GM23338 (cell line): ENCODE measurements at regions not wholly inside any gene's neighbourhood (a gene's known extent, or its start where the extent isn't known, plus 50 kb on each side); places are given as distances from the start of the nearest gene placed in this dataset.

Experiments used
- ATAC-seq: fragments of 200-7000 bp; cut with Tn5 transposase; 3 replicates; pipeline ENCODE4 v1.9.1; 2020
- DNase-seq: peaks from one replicate; pipeline ENCODE4 v3.0.0-alpha.2; 2015; ENCODE audit warnings: low spot score
- H2AFZ ChIP-seq: fragments of 200-600 bp; sonication (generic); 2 replicates; pipeline ENCODE4 v1.8.0; 2016; ENCODE audit warnings: antibody characterized with exemption, mild to moderate bottlenecking, moderate library complexity
- H3F3A ChIP-seq: fragments of 200-600 bp; sonication (generic); replicated peaks from 2 replicates; pipeline ENCODE4 v1.8.0; 2017; ENCODE audit warnings: antibody characterized with exemption, mixed run types, low read depth
- H3K27ac ChIP-seq: fragments of 200-600 bp; sonication (generic); 2 replicates; pipeline ENCODE4 v1.6.1; 2016; ENCODE audit warnings: low read depth
- H3K27me3 ChIP-seq: fragments of 200-600 bp; sonication (generic); 2 replicates; pipeline ENCODE4 v1.8.0; 2016; ENCODE audit warnings: mild to moderate bottlenecking, mixed run types, moderate library complexity; ENCODE audit not compliant: insufficient read depth
- H3K36me3 ChIP-seq: fragments of 200-600 bp; sonication (generic); 2 replicates; pipeline ENCODE4 v1.8.0; 2016; ENCODE audit warnings: mild to moderate bottlenecking; ENCODE audit not compliant: insufficient read depth
- H3K4me1 ChIP-seq: fragments of 200-600 bp; sonication (generic); 2 replicates; pipeline ENCODE4 v1.8.0; 2016; ENCODE audit warnings: mild to moderate bottlenecking, moderate library complexity; ENCODE audit not compliant: insufficient read depth
- H3K4me2 ChIP-seq: fragments of 200-600 bp; sonication (generic); 2 replicates; pipeline ENCODE4 v1.7.1; 2017; ENCODE audit warnings: mixed run types
- H3K4me3 ChIP-seq: fragments of 200-600 bp; sonication (generic); 2 replicates; pipeline ENCODE4 v1.6.1; 2016; ENCODE audit warnings: mixed run types
- H3K79me2 ChIP-seq: fragments of 200-600 bp; sonication (generic); replicated peaks from 2 replicates; pipeline ENCODE4 v1.8.0; 2017; ENCODE audit warnings: mild to moderate bottlenecking; ENCODE audit not compliant: insufficient read depth
- H3K9me2 ChIP-seq: fragments of 200-600 bp; sonication (generic); 2 replicates; pipeline ENCODE4 v1.8.0; 2017; ENCODE audit not compliant: insufficient read depth
- H4K20me1 ChIP-seq: fragments of 200-600 bp; sonication (generic); replicated peaks from 2 replicates; pipeline ENCODE4 v1.8.0; 2017; ENCODE audit warnings: mild to moderate bottlenecking; ENCODE audit not compliant: insufficient read depth
- H3K27ac Mint-ChIP-seq: 2 replicates; pipeline ENCODE4 v1.8.0; 2020; ENCODE audit warnings: inconsistent platforms, mild to moderate bottlenecking, moderate library complexity, mixed read lengths
- H3K27me3 Mint-ChIP-seq: 3 replicates; pipeline ENCODE4 v1.8.0; 2022; ENCODE audit warnings: low read depth, mild to moderate bottlenecking, moderate library complexity, mixed read lengths, inconsistent platforms; ENCODE audit not compliant: insufficient read depth, poor library complexity
- H3K36me3 Mint-ChIP-seq: 3 replicates; pipeline ENCODE4 v1.8.0; 2021; ENCODE audit warnings: low read depth, mild to moderate bottlenecking, inconsistent platforms, moderate library complexity, mixed read lengths
- H3K4me1 Mint-ChIP-seq: 3 replicates; pipeline ENCODE4 v1.8.0; 2020; ENCODE audit warnings: mild to moderate bottlenecking, inconsistent platforms, mixed read lengths
- H3K4me3 Mint-ChIP-seq: 3 replicates; pipeline ENCODE4 v1.8.0; 2021; ENCODE audit warnings: moderate library complexity, mild to moderate bottlenecking, inconsistent platforms, mixed read lengths
- H3K9me3 Mint-ChIP-seq: 3 replicates; pipeline ENCODE4 v1.8.0; 2020; ENCODE audit warnings: moderate library complexity, mild to moderate bottlenecking, inconsistent platforms, mixed read lengths
- CTCF ChIP-seq, 2 experiments: fragments of 200-600 bp in 1 of 2; sonication (generic) in 1 of 2; conservative IDR thresholded peaks; 2 replicates each; pipeline versions ENCODE4 v1.5.1 to v1.6.1; 2016 to 2017; ENCODE audit warnings: antibody characterized with exemption in 2 of 2, low read depth in 2 of 2, mild to moderate bottlenecking in 2 of 2, moderate library complexity in 1 of 2
- ETS1 ChIP-seq: IDR thresholded peaks from 2 replicates; pipeline ENCODE4 v1.6.1; 2016; ENCODE audit warnings: antibody characterized with exemption
- EZH2phosphoT487 ChIP-seq: fragments of 200-600 bp; sonication (generic); IDR thresholded peaks from one replicate; pipeline ENCODE4 v1.8.1; 2018; ENCODE audit warnings: antibody characterized with exemption; ENCODE audit not compliant: unreplicated experiment
- JUNB ChIP-seq: IDR thresholded peaks from one replicate; pipeline ENCODE4 v1.6.1; 2016; ENCODE audit warnings: antibody characterized with exemption; ENCODE audit not compliant: unreplicated experiment
- NANOG ChIP-seq: IDR thresholded peaks from 2 replicates; pipeline ENCODE4 v1.6.1; 2016; ENCODE audit warnings: antibody characterized with exemption, borderline replicate concordance
- POLR2AphosphoS5 ChIP-seq: IDR thresholded peaks from 2 replicates; pipeline ENCODE4 v1.6.1; 2016; ENCODE audit warnings: antibody characterized with exemption, low read depth
- REST ChIP-seq: IDR thresholded peaks from one replicate; pipeline ENCODE4 v1.6.1; 2018; ENCODE audit warnings: antibody characterized with exemption; ENCODE audit not compliant: unreplicated experiment
- STAT1 ChIP-seq: IDR thresholded peaks from one replicate; pipeline ENCODE4 v1.6.1; 2016; ENCODE audit warnings: antibody characterized with exemption; ENCODE audit not compliant: unreplicated experiment
- ZNF114 ChIP-seq: fragments of 250-450 bp; sonication (Bioruptor Pico); IDR thresholded peaks from 2 replicates; pipeline ENCODE4 v1.5.0; 2020; ENCODE audit warnings: mild to moderate bottlenecking, moderate library complexity
- ZNF331 ChIP-seq: fragments of 250-450 bp; sonication (Bioruptor Pico); IDR thresholded peaks from 2 replicates; pipeline ENCODE4 v1.5.0; 2020; ENCODE audit warnings: low read depth, mild to moderate bottlenecking, moderate library complexity
- ZNF462 ChIP-seq: fragments of 250-450 bp; sonication (Bioruptor Pico); IDR thresholded peaks from 2 replicates; pipeline ENCODE4 v1.5.0; 2020; ENCODE audit warnings: mild to moderate bottlenecking, moderate library complexity

GRCh38 chr5:96189987-96190386, 228.3 kb upstream of the ELL2 start:
- Histone ChIP-seq H3K27me3 (no peaks in the 10 kb centered on the region), H2AFZ (0 out of 2 replicates have a peak overlapping the region, but pooled peaks have one; percentile 12), H3F3A (no peaks in the 10 kb centered on the region), H3K36me3 (no peaks in the 10 kb centered on the region), H3K27ac (no peak overlapping the region), H3K4me1 (no peaks in the 10 kb centered on the region; the same call in 1 of the 2 replicates), H3K9me2 (0 out of 2 replicates have a peak, but pooled peaks cover 2% of the 10 kb centered on the region), H4K20me1 (no peaks in the 10 kb centered on the region), H3K4me3 (no peak overlapping the region), H3K79me2 (no peaks in the 10 kb centered on the region), H3K4me2 (no peak overlapping the region)
- Mint-ChIP-seq H3K36me3 (no peaks in the 10 kb centered on the region), H3K27ac (peak overlapping the region; percentile 47), H3K4me3 (no peak overlapping the region), H3K4me1 (peaks cover 15% of the 10 kb centered on the region), H3K27me3 (peaks cover 2% of the 10 kb centered on the region), H3K9me3 (no peaks in the 10 kb centered on the region; the same call in 2 of the 3 replicates)
- no peak for DNase-seq
- no peak for TF ChIP-seq ZNF114 (CRISPR knock-in tag)
- TF ChIP-seq NANOG, result no peak
- TF ChIP-seq STAT1, result no peak
- TF ChIP-seq EZH2phosphoT487, result no peak
- no peak for TF ChIP-seq JUNB
- no peak for TF ChIP-seq ZNF331 (CRISPR knock-in tag)
- no peak for TF ChIP-seq ZNF462 (CRISPR knock-in tag)
- TF ChIP-seq CTCF (conservative IDR thresholded peaks at IDR 0.05; ENCODE audit: low read depth in 2 of 2), result no peak
- TF ChIP-seq ETS1, result no peak
- TF ChIP-seq POLR2AphosphoS5, result no peak
- TF ChIP-seq REST, result no peak
- peak; percentile 57 for ATAC-seq
